ENCODE measurements at regions not wholly inside any gene's neighbourhood (a gene's known extent, or its start where the extent isn't known, plus 50 kb on each side); places are given as distances from the start of the nearest gene placed in this dataset.

DNA sequence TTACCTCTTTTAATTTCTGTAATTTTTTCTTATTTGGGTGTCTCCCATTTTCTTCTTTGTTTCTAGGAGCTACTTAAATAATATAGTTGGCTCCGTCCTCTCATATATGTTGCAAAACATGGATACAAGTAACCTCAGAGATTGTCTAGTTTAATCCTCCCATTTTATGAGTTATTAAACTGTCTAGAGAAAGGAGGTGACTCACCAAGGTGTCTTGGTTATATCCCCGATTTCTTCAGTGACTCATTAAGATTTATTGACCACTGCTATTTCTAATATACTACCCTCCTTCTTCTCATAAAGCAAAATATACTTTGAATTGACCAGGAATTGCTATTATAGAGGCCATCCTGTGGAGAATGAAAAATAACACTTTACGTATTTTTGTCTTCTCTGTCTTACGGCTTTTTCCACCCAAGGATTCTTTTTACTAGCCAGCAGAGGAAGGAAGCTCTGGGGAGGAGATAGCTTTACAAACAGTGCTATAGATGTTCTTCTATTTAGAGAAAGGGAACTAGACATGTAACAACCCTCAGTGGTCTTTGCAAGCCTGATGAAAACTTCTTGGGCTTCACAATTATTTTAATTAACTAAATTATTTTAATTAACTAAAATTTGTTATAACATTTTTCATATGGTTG is 300.4 kb upstream of the TNP1 start:
- H3K79me2 ChIP-seq (ENCODE audit: insufficient read depth, low read length) = no peaks in the 10 kb centered on the region
- no peak overlapping the region for H3K4me2 ChIP-seq (ENCODE audit: low read depth, low read length, poor library complexity, severe bottlenecking)
- no peak for TF ChIP-seq EZH2phosphoT487 (conservative IDR thresholded peaks at IDR 0.05; ENCODE audit: low read length)
- TF ChIP-seq, protein P1, sequence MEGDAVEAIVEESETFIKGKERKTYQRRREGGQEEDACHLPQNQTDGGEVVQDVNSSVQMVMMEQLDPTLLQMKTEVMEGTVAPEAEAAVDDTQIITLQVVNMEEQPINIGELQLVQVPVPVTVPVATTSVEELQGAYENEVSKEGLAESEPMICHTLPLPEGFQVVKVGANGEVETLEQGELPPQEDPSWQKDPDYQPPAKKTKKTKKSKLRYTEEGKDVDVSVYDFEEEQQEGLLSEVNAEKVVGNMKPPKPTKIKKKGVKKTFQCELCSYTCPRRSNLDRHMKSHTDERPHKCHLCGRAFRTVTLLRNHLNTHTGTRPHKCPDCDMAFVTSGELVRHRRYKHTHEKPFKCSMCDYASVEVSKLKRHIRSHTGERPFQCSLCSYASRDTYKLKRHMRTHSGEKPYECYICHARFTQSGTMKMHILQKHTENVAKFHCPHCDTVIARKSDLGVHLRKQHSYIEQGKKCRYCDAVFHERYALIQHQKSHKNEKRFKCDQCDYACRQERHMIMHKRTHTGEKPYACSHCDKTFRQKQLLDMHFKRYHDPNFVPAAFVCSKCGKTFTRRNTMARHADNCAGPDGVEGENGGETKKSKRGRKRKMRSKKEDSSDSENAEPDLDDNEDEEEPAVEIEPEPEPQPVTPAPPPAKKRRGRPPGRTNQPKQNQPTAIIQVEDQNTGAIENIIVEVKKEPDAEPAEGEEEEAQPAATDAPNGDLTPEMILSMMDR (IDR thresholded peaks at IDR 0.05; ENCODE audit: insufficient read depth, low read length, poor library complexity, severe bottlenecking) = no peak
- H3K27me3 ChIP-seq (ENCODE audit: low read length) = no peaks in the 10 kb centered on the region
- H3K36me3 ChIP-seq (ENCODE audit: low read length) = no peaks in the 10 kb centered on the region
- H2AFZ ChIP-seq (ENCODE audit: low read depth, low read length, severe bottlenecking) = no peak overlapping the region
- no peaks in the 10 kb centered on the region for H3F3A ChIP-seq (ENCODE audit: insufficient read depth)
- H3K9me3 ChIP-seq (ENCODE audit: insufficient read depth, low read length) = no peaks in the 10 kb centered on the region
- no peak overlapping the region for H3K27ac ChIP-seq (ENCODE audit: low read depth, low read length)
- no peak overlapping the region for H3K4me3 ChIP-seq (ENCODE audit: insufficient read depth, low read length, poor library complexity, severe bottlenecking)
- no peak overlapping the region for H3K9ac ChIP-seq (ENCODE audit: low read length)
- no peaks in the 10 kb centered on the region for H4K20me1 ChIP-seq (ENCODE audit: low read depth, low read length)
- no peaks in the 10 kb centered on the region for H3K9me2 ChIP-seq (replicated peaks; ENCODE audit: insufficient read depth, low read length)

DNA sequence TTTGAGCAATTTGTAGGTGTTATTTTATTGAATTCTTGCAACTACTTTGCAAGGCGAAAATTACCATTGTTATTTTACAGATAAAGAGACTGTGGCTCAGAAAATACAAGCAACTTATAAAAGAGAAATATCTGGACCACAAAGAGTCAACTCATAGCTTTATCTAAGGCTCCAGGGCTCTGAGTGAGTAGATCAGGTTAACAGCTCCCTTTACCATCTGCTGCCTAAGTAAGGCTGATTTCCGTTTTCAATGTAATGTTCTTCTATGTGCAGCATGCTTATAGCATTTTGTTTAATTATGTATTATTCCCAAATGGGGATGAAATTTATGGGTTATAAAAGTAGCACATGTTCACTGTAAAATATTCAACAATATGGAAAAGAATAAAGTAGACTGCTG is 299.1 kb upstream of the TNP1 start:
- TF ChIP-seq EZH2phosphoT487 (conservative IDR thresholded peaks at IDR 0.05; ENCODE audit: low read length) = no peak
- TF ChIP-seq, protein P1 (IDR thresholded peaks at IDR 0.05; ENCODE audit: insufficient read depth, low read length, poor library complexity, severe bottlenecking) = no peak
- no peak overlapping the region for H3K9ac ChIP-seq (ENCODE audit: low read length)
- no peaks in the 10 kb centered on the region for H3K9me3 ChIP-seq (ENCODE audit: insufficient read depth, low read length)
- H3K36me3 ChIP-seq (ENCODE audit: low read length) = no peaks in the 10 kb centered on the region
- no peak overlapping the region for H2AFZ ChIP-seq (ENCODE audit: low read depth, low read length, severe bottlenecking)
- no peak overlapping the region for H3K4me3 ChIP-seq (ENCODE audit: insufficient read depth, low read length, poor library complexity, severe bottlenecking)
- no peaks in the 10 kb centered on the region for H3K79me2 ChIP-seq (ENCODE audit: insufficient read depth, low read length)
- H3K9me2 ChIP-seq (replicated peaks; ENCODE audit: insufficient read depth, low read length) = no peaks in the 10 kb centered on the region
- no peaks in the 10 kb centered on the region for H3F3A ChIP-seq (ENCODE audit: insufficient read depth)
- H4K20me1 ChIP-seq (ENCODE audit: low read depth, low read length) = no peaks in the 10 kb centered on the region
- no peak overlapping the region for H3K4me2 ChIP-seq (ENCODE audit: low read depth, low read length, poor library complexity, severe bottlenecking)
- no peak overlapping the region for H3K27ac ChIP-seq (ENCODE audit: low read depth, low read length)
- no peaks in the 10 kb centered on the region for H3K27me3 ChIP-seq (ENCODE audit: low read length)

DNA sequence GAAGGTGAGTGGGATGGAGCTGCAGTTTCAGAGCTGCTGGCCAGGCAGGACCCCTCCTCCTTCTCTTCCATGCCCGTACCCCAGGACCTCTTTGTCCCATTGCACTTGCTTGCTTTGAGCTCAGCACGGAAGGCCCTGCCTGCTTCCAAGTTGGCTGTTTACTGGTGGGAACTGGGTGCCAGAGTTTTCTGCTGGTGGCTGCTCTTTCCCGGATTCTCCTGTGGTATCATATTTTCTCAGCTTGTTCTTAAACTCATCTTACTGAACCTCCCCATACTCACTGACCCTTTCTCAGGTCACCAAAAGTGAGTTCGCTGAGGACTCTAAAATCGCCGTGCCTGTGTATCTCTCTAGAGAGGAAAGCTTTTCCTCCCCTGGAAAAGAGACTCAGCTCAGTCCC is 297.7 kb upstream of the TNP1 start:
- H3F3A ChIP-seq (ENCODE audit: insufficient read depth) = no peaks in the 10 kb centered on the region
- no peaks in the 10 kb centered on the region for H3K79me2 ChIP-seq (ENCODE audit: insufficient read depth, low read length)
- H3K4me3 ChIP-seq (ENCODE audit: insufficient read depth, low read length, poor library complexity, severe bottlenecking) = no peak overlapping the region
- H3K9me3 ChIP-seq (ENCODE audit: insufficient read depth, low read length) = no peaks in the 10 kb centered on the region
- no peaks in the 10 kb centered on the region for H4K20me1 ChIP-seq (ENCODE audit: low read depth, low read length)
- no peak overlapping the region for H3K27ac ChIP-seq (ENCODE audit: low read depth, low read length)
- TF ChIP-seq, protein P1 (IDR thresholded peaks at IDR 0.05; ENCODE audit: insufficient read depth, low read length, poor library complexity, severe bottlenecking) = no peak
- TF ChIP-seq EZH2phosphoT487 (conservative IDR thresholded peaks at IDR 0.05; ENCODE audit: low read length) = no peak
- H3K36me3 ChIP-seq (ENCODE audit: low read length) = no peaks in the 10 kb centered on the region
- no peaks in the 10 kb centered on the region for H3K9me2 ChIP-seq (replicated peaks; ENCODE audit: insufficient read depth, low read length)
- no peak overlapping the region for H3K4me2 ChIP-seq (ENCODE audit: low read depth, low read length, poor library complexity, severe bottlenecking)
- no peak overlapping the region for H2AFZ ChIP-seq (ENCODE audit: low read depth, low read length, severe bottlenecking)
- no peaks in the 10 kb centered on the region for H3K27me3 ChIP-seq (ENCODE audit: low read length)
- no peak overlapping the region for H3K9ac ChIP-seq (ENCODE audit: low read length)

All from SU-DHL-6 (cell line).